ENCODE measurements at regions not wholly inside any gene's neighbourhood (a gene's known extent, or its start where the extent isn't known, plus 50 kb on each side); places are given as distances from the start of the nearest gene placed in this dataset.
A peak's percentile ranks its signal among the peaks of the same experiment; 100 is the strongest.

- DNase-seq (ENCODE audit: low read depth in 3 of 3, low spot score in 2 of 3) = no peak
Observed at GRCh38 chr1:177793900-177794299, 176.0 kb downstream of the SEC16B start.

DNA sequence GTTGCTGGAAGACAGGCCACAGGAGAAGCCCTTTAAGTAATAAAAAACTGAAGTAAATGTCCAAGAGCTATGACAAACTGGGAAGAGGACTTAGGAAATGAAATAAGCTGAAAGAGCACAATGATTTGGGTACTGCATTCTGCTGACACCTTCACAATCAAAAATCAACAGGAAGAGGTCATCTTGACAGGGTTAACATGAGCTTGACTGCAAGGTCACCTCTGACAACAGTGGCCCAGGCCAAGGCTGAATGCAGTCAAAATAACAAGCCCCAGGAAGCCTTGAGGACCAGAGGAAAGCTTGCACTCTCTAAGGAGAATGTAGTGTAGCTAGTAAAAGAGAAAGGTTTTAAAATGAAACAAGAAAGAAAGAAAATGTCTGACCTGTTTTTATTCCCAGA lies 179.3 kb downstream of the SEC16B start:
- no peak for DNase-seq (ENCODE audit: low read depth in 3 of 3, low spot score in 2 of 3)

- DNase-seq (ENCODE audit: low read depth in 3 of 3, low spot score in 2 of 3) = no peak
Observed at GRCh38 chr1:177789956-177790355, 179.9 kb downstream of the SEC16B start.

GRCh38 chr1:177786176-177786745 lies 183.6 kb downstream of the SEC16B start:
- DNase-seq (ENCODE audit: low read depth in 3 of 3, low spot score in 2 of 3) = no peak

DNA sequence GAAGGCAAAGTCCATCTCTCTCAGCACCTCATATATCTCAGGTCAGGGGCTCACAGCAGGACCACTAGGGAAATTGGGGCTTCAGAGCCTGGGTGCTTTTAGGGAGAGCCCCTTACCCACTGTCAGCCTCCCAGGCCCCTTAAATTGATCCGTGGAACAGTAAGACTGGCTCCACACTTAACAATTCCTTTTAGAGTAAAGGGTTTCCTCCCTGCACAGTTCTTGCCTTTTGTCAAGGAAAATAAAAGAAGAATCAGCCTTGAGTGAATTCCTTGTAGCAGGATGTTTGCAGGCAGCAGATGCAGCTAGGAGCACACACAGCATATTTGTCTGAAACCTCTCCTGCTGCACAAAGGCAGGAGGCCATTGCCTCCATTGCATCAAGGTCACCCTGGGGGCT lies 184.9 kb downstream of the SEC16B start:
- no peak for DNase-seq (ENCODE audit: low read depth in 3 of 3, low spot score in 2 of 3)

- no peak for DNase-seq (ENCODE audit: low read depth in 3 of 3, low spot score in 2 of 3)
Observed at GRCh38 chr1:177784409-177784808, 185.4 kb downstream of the SEC16B start.

- DNase-seq (ENCODE audit: low read depth in 3 of 3, low spot score in 2 of 3) = no peak
Observed at GRCh38 chr1:177783051-177783450, 186.8 kb downstream of the SEC16B start.

DNA sequence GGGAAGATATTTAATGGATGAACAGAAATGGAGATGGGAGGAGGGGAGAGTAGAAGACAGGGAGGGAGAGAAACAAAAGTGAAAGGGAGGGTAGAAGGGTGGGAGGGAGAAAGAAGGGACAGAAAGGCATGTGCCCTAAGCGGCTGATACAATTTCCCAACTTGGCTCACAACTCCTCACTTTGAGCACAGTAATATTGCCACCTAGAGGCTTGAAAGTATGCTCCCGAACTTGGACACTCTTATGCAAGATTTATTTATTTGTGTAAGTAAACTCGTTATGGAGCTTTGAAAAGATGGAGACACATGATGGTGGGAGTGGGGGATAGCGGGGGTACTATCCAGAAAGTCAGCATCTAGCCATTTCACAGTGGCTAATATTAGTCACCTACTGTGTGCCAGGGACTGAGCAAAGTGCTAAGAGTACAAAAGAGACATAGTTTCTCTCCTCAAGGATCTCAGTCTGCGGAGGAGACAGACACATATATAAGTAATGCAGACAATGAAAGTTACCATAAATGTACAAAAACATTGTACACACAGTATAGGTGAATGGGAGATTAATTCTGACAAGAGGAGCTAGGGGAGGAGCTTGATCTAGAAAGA lies 189.7 kb downstream of the SEC16B start:
- DNase-seq (ENCODE audit: low read depth in 3 of 3, low spot score in 2 of 3) = peak in 1 of 3 donors; percentile 43

DNA sequence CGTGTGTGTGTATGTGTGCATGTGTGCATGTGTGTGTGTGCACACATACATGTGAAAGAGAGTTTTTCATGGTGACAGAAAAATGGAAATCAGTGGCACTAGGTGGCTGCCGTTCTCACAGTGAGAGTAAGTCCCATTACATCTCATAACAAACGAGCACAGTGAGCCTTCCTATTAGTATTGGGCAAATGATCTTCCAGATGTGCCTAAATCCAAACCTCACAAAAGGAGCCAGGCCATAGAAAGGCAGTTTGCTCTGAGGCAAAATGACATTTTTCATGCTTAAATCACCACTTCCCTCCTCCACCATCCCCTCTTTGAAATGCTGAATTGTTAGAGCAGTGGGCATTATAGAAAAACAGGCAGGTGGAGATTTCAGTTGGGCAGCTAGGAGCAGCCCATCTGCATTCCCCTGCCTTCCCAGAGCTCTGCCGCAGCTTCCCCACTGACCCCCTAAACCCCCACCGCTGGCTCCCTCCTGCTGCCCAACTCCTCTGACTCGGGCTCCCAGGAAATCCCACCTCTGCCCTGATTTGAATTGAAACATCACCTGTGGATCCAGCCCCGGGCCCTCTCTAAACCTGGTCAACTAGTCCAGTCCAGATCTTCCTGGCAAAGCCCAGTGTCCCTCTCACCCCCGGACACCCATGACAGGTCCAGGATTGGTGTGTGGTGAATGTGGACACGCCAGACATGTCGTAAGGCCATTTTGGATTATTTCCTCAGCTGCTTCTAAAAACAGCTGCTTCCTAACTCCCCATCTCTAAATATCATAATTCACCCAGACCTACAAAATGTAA lies 190.5 kb downstream of the SEC16B start:
- no peak for DNase-seq (ENCODE audit: low read depth in 3 of 3, low spot score in 2 of 3)

GRCh38 chr1:177775924-177776323 lies 193.9 kb downstream of the SEC16B start:
- no peak for DNase-seq (ENCODE audit: low read depth in 3 of 3, low spot score in 2 of 3)

DNA sequence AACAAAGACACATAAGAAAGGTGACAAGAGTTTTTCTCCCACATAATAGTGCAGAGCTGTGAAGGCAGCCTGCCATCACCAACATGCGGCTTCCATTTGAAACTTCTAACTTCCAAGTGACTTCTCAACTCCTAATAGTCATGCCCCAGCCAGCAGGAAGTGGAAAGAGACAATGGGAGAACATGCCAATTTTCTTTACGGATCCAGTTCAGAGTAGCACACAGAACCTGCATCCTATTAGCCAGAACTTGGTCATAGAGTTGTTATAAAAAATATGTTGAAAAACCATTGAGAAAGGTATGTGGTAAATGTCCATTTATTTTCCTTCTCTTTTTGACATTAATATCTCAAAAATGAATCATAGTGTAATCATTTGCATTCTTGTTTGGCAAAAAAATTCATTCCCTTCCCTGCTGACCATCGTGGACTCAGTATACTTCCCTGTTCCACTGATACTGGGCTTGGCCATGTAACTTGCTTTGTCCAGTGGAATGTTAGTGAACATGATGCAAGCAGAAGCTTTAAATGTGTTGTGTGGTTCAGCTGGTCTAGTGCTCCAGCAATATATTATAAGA lies 197.4 kb downstream of the SEC16B start:
- no peak for DNase-seq (ENCODE audit: low read depth in 3 of 3, low spot score in 2 of 3)

DNA sequence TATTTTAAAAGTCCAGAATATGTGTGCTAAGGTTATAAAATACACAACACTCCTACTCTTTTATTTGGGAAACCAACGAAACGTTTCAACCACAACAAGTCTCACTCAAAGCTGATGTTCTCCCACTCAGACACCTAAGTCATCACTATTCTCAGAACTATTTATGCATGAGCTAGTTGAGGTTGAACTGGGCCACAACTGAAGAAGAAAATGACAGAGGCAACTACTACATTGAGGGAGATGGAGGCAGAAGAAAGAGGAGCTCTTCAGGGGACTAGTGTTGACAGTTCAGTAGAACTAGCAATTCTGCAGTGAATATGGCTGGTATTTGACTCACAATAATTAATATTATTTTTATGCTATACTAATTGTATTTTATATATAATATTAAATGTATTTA lies 198.2 kb downstream of the SEC16B start:
- DNase-seq (ENCODE audit: low read depth in 3 of 3, low spot score in 2 of 3) = no peak

DNA sequence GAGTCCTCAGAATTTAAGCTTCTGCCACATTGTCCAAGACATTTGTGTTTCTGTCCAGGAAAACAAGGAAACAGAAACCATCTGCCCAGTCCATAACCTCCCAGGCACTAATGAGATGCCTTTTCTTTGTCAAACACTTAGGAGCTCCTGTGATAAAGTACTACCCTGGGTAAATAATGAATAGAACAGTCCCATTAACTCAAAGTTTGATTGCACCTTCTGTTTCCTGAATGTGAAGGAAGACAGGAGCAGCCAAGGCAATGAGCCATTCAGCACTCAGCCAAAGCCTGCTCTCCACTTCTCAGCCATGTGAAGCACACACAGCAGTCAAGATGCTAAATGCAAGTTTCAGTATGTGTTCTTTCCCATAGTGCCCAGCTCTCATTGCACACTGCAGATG lies 199.8 kb downstream of the SEC16B start:
- no peak for DNase-seq (ENCODE audit: low read depth in 3 of 3, low spot score in 2 of 3)

DNA sequence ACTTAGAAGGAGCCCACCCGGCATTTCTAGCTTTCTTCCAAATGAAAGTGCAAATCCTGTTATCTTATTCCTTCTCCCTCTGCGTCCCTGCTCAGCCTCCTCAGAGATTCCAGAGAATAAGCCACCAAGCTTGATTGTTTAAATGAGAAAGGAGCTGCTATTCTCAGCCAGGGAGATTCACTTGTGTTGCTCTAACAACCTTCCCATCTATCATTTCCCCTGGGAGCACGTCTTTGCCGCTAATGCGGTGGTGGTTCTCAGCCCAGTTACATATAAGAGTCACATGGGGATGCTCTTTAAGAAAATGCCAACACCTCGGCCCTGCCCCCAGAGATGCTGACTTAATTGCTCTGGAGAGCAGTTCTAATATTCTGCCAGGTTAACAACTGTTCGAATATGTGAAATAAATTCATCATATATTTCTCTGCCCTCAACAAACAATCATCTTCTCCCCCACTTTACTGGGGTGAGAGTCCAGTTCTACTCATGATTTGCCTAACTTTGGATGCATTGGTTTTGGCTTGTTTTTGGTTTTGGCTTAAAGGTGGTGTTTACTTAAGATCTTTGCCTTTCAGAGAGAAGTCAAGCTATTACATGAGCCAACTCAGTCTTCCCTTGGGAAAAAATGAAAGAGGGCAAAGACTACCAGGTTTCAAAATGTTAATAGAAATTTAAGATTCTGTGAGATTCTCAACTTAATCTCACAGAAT lies 213.9 kb downstream of the SEC16B start:
- no peak for DNase-seq (ENCODE audit: low read depth in 3 of 3, low spot score in 2 of 3)

- no peak for DNase-seq (ENCODE audit: low read depth in 3 of 3, low spot score in 2 of 3)
Observed at GRCh38 chr1:177754603-177755002, 215.3 kb downstream of the SEC16B start.

GRCh38 chr1:177753655-177754054 lies 216.2 kb downstream of the SEC16B start:
- no peak for DNase-seq (ENCODE audit: low read depth in 3 of 3, low spot score in 2 of 3)

DNA sequence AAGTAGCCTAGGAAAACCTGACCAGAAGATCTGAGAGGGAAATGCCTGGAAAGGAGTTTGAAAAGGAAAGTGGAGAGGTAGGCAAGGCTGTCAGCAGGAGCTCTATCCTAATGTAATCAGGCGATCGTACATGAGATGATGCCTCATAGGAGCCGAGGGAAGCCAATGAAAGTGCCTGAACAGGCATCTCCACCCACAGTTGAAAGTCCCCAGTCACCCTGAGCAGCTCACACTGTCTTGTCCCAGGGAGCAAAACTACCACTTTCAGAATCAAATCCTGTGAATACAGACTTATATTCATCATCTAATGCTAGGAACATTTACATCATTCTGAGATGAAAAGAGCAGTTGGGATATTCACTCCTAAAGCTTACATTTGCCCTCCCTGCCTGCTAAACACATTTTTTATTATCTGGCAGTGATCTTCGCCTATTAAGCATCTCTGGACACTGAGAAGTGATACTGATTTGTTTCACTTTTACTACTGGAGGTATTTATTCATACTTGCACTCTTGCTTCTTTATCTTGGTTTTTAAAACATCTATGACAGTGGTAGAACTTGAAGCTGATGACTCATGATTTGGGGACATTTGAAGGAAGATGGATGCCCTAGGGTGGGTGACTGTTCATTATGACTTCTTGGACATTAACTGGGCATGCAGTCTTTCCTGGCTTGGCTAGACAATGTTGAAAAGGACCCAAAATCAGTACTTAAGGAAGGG lies 221.6 kb downstream of the SEC16B start:
- DNase-seq (ENCODE audit: low read depth in 3 of 3, low spot score in 2 of 3) = no peak

- DNase-seq (ENCODE audit: low read depth in 3 of 3, low spot score in 2 of 3) = no peak
Observed at GRCh38 chr1:177746155-177746554, 223.7 kb downstream of the SEC16B start.

DNA sequence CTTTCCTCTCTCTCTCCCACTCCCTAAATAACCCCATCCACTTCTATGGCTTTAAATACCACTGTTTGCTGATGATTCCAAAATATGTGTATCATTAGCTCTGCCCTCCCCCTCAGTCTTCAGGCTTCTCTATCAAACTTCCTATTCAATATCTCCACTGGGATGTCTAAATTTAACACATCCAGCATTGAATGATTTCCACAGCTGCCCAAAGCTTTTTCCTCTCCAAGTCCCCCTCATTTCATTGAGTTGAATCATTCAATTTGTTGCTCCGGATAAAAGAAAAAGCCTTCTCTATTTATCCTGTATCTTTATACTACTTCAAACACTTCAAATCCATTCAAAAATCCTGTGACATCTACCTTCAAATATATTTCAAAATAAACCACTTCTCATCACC lies 225.0 kb downstream of the SEC16B start:
- no peak for DNase-seq (ENCODE audit: low read depth in 3 of 3, low spot score in 2 of 3)

DNA sequence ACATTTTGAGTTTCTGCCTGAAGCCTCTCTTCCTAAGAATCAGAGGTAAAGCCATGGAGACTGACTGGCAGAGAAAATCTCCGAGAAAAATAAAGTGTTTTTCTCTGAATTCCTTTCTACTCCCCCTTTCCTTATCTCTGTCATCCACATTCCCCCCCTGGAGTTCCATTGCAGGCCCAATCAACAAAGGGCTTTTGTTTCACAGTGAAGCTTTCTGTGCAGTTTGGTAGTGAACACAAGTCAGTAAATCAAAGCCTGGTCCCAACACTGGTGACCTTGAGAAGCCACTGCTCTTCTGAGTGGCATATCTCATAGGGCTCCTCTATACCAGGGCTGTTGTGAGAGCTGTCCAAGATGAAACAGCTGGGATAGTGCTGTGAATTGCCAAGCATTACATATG lies 228.4 kb downstream of the SEC16B start:
- no peak for DNase-seq (ENCODE audit: low read depth in 3 of 3, low spot score in 2 of 3)

- no peak for DNase-seq (ENCODE audit: low read depth in 3 of 3, low spot score in 2 of 3)
Observed at GRCh38 chr1:177739780-177740179, 230.1 kb downstream of the SEC16B start.
